ENCODE measurements at regions not wholly inside any gene's neighbourhood (a gene's known extent, or its start where the extent isn't known, plus 50 kb on each side); places are given as distances from the start of the nearest gene placed in this dataset.

- no peak overlapping the region for H3K4me3 ChIP-seq (ENCODE audit: low read length)
- TF ChIP-seq, protein P1, sequence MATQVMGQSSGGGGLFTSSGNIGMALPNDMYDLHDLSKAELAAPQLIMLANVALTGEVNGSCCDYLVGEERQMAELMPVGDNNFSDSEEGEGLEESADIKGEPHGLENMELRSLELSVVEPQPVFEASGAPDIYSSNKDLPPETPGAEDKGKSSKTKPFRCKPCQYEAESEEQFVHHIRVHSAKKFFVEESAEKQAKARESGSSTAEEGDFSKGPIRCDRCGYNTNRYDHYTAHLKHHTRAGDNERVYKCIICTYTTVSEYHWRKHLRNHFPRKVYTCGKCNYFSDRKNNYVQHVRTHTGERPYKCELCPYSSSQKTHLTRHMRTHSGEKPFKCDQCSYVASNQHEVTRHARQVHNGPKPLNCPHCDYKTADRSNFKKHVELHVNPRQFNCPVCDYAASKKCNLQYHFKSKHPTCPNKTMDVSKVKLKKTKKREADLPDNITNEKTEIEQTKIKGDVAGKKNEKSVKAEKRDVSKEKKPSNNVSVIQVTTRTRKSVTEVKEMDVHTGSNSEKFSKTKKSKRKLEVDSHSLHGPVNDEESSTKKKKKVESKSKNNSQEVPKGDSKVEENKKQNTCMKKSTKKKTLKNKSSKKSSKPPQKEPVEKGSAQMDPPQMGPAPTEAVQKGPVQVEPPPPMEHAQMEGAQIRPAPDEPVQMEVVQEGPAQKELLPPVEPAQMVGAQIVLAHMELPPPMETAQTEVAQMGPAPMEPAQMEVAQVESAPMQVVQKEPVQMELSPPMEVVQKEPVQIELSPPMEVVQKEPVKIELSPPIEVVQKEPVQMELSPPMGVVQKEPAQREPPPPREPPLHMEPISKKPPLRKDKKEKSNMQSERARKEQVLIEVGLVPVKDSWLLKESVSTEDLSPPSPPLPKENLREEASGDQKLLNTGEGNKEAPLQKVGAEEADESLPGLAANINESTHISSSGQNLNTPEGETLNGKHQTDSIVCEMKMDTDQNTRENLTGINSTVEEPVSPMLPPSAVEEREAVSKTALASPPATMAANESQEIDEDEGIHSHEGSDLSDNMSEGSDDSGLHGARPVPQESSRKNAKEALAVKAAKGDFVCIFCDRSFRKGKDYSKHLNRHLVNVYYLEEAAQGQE (IDR thresholded peaks at IDR 0.05; ENCODE audit: borderline replicate concordance): no peak
- TF ChIP-seq MXI1 (conservative IDR thresholded peaks at IDR 0.05; ENCODE audit: poor library complexity, severe bottlenecking) (no peak), EP300 (conservative IDR thresholded peaks at IDR 0.05; ENCODE audit: poor library complexity, severe bottlenecking) (no peak), EZH2 (IDR thresholded peaks at IDR 0.05; ENCODE audit: borderline replicate concordance, insufficient read depth, low read length, poor library complexity, severe bottlenecking) (no peak), TAF1 (IDR thresholded peaks at IDR 0.05; ENCODE audit: low read depth) (no peak), CTCF (IDR thresholded peaks at IDR 0.05; ENCODE audit: poor library complexity, severe bottlenecking) (no peak), POLR2AphosphoS5 (IDR thresholded peaks at IDR 0.05) (no peak)
- H3K9ac ChIP-seq (ENCODE audit: low read length): no peak overlapping the region
- H3K36me3 ChIP-seq (ENCODE audit: insufficient read depth, low read length): no peaks in the 10 kb centered on the region
- no peak overlapping the region for H3K4me2 ChIP-seq (ENCODE audit: low read length)
- no peaks in the 10 kb centered on the region for H4K20me1 ChIP-seq (ENCODE audit: insufficient read depth)
- H3K27ac ChIP-seq (ENCODE audit: low read length): no peak overlapping the region
- H3F3A ChIP-seq (ENCODE audit: insufficient read depth, low read length, poor library complexity, severe bottlenecking): no peaks in the 10 kb centered on the region
- H2AFZ ChIP-seq (ENCODE audit: low read depth, low read length): no peak overlapping the region
- no peaks in the 10 kb centered on the region for H3K79me2 ChIP-seq (replicated peaks; ENCODE audit: insufficient read depth, low read length)
- H3K27me3 ChIP-seq (ENCODE audit: insufficient read depth, low read depth, low read length): no peaks in the 10 kb centered on the region
- no peaks in the 10 kb centered on the region for H3K9me2 ChIP-seq (ENCODE audit: insufficient read depth, low read length)
- no peaks in the 10 kb centered on the region for H3K9me3 ChIP-seq (ENCODE audit: low read length)
These were observed 933.7 kb upstream of the GJE1 start for GRCh38 chr6:141199074-141199473.

DNA sequence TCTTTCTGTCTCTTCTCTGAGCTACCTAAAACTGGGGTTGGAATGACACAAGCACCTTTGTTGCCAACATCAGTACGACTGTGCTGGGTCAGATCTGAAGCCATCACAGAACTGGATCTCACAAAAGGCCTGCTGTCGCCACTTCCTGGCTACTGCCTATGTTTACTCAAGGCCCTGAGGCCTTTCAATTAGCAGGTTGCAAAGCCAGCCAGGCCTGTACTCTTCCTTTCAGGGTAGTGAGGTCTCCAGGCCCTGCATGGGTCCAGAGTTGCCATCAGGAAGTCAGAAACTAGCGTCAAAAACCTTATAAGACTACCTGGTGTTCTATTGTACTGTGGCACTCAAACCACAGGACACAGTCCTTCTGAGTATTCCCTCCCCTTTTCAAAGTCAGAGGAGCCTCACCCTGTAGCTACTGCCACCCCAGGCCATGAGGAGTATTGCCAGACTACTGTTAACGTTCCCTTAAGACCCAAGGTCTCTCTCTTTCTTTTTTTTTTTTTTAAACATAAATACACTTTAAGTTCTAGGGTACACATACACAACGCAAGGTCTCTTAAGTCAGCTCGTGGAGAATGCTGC is 937.4 kb upstream of the GJE1 start:
- Histone ChIP-seq H3K4me2 (ENCODE audit: low read length) (no peak overlapping the region), H3K4me3 (ENCODE audit: low read length) (no peak overlapping the region)
- TF ChIP-seq EP300 (conservative IDR thresholded peaks at IDR 0.05; ENCODE audit: poor library complexity, severe bottlenecking): no peak
- no peak for TF ChIP-seq RAD21 (conservative IDR thresholded peaks at IDR 0.05)
- TF ChIP-seq EZH2 (IDR thresholded peaks at IDR 0.05; ENCODE audit: borderline replicate concordance, insufficient read depth, low read length, poor library complexity, severe bottlenecking): no peak
- no peak for TF ChIP-seq SMC3 (conservative IDR thresholded peaks at IDR 0.05; ENCODE audit: poor library complexity)
- TF ChIP-seq, protein P1 (IDR thresholded peaks at IDR 0.05; ENCODE audit: borderline replicate concordance): no peak
- no peak for TF ChIP-seq TAF1 (IDR thresholded peaks at IDR 0.05; ENCODE audit: low read depth)
- no peak for TF ChIP-seq CTCF (IDR thresholded peaks at IDR 0.05; ENCODE audit: poor library complexity, severe bottlenecking)
- no peak for TF ChIP-seq MXI1 (conservative IDR thresholded peaks at IDR 0.05; ENCODE audit: poor library complexity, severe bottlenecking)
- no peak for TF ChIP-seq POLR2AphosphoS5 (IDR thresholded peaks at IDR 0.05)

More for the DNA sequence above, 937.4 kb upstream of the GJE1 start:
- H3K27ac ChIP-seq (ENCODE audit: low read length): no peak overlapping the region
- no peaks in the 10 kb centered on the region for H3K36me3 ChIP-seq (ENCODE audit: insufficient read depth, low read length)
- H4K20me1 ChIP-seq (ENCODE audit: insufficient read depth): no peaks in the 10 kb centered on the region
- H3K27me3 ChIP-seq (ENCODE audit: insufficient read depth, low read depth, low read length): no peaks in the 10 kb centered on the region
- no peaks in the 10 kb centered on the region for H3K79me2 ChIP-seq (replicated peaks; ENCODE audit: insufficient read depth, low read length)
- no peaks in the 10 kb centered on the region for H3K9me2 ChIP-seq (ENCODE audit: insufficient read depth, low read length)
- no peaks in the 10 kb centered on the region for H3K9me3 ChIP-seq (ENCODE audit: low read length)
- H3F3A ChIP-seq (ENCODE audit: insufficient read depth, low read length, poor library complexity, severe bottlenecking): no peaks in the 10 kb centered on the region
- no peak overlapping the region for H2AFZ ChIP-seq (ENCODE audit: low read depth, low read length)
- no peak overlapping the region for H3K9ac ChIP-seq (ENCODE audit: low read length)

All from neural cell (in vitro differentiated cells).